ENCODE measurements at regions not wholly inside any gene's neighbourhood (a gene's known extent, or its start where the extent isn't known, plus 50 kb on each side); places are given as distances from the start of the nearest gene placed in this dataset.

DNA sequence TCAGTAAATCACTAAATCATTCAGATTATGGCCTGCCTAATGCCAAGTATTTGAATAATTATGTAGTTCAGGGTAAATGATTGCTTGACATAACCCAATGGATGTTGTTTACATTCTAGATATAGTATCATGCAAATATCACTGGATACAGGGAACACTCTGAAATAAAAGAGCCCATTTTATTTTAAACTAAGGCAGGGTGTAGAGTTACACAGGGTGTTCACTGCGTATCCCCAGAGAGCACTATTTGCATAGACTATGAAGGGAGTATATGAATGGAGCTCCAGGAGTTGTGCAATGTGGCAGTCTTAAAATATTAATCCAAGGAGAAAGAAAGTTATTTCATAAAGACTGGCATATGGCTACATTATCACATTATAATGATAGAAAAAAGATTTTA, 701.1 kb upstream of the KLHL29 start:
- no peak overlapping the region for H3K4me3 ChIP-seq (ENCODE audit: low read depth, low read length)
- TF ChIP-seq, protein P1, sequence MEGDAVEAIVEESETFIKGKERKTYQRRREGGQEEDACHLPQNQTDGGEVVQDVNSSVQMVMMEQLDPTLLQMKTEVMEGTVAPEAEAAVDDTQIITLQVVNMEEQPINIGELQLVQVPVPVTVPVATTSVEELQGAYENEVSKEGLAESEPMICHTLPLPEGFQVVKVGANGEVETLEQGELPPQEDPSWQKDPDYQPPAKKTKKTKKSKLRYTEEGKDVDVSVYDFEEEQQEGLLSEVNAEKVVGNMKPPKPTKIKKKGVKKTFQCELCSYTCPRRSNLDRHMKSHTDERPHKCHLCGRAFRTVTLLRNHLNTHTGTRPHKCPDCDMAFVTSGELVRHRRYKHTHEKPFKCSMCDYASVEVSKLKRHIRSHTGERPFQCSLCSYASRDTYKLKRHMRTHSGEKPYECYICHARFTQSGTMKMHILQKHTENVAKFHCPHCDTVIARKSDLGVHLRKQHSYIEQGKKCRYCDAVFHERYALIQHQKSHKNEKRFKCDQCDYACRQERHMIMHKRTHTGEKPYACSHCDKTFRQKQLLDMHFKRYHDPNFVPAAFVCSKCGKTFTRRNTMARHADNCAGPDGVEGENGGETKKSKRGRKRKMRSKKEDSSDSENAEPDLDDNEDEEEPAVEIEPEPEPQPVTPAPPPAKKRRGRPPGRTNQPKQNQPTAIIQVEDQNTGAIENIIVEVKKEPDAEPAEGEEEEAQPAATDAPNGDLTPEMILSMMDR (IDR thresholded peaks at IDR 0.05; ENCODE audit: low read depth, low read length) = no peak

DNA sequence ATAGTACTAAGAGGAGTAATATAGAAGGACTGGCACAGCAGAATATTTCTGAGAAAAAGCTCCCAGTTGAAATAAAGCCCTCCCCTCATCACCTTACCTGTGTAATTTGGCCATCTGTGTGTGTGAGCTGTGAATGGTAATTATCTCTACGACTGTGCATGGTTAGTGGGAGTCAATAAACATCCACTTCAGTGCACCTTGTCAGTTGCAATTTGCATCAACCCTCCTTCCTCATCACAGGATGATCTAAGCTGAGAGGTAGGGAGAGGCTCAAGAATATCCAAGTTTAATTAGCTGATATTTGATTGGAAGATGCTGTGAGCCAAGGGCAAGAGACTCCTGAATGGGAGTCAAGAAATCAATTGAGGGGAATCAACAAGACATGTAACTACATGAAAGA, 694.9 kb upstream of the KLHL29 start:
- TF ChIP-seq, protein P1 (IDR thresholded peaks at IDR 0.05; ENCODE audit: low read depth, low read length) = no peak

DNA sequence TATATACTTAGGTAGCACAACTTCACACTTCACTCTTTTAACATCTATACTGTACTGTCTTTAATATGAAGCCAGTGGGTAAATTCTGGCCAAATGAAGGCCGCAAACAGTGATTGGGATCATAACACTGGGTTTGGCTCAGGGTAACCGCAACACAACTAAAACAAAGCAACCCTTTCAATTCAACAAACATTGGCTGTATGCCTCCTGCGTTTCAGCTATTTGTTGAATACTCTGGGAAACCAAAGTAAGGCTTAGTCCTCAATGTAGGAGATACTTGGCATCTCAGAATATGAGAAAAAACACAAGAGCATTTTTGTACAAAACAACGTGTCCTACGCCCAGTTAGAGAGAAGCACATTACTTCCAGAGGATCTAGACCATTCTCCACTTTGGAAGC, 693.3 kb upstream of the KLHL29 start:
- no peak overlapping the region for H3K4me3 ChIP-seq (ENCODE audit: low read depth, low read length)
- TF ChIP-seq, protein P1 (IDR thresholded peaks at IDR 0.05; ENCODE audit: low read depth, low read length) = no peak

More for the DNA sequence above, 694.9 kb upstream of the KLHL29 start:
- H3K4me3 ChIP-seq (ENCODE audit: low read depth, low read length) = no peak overlapping the region

DNA sequence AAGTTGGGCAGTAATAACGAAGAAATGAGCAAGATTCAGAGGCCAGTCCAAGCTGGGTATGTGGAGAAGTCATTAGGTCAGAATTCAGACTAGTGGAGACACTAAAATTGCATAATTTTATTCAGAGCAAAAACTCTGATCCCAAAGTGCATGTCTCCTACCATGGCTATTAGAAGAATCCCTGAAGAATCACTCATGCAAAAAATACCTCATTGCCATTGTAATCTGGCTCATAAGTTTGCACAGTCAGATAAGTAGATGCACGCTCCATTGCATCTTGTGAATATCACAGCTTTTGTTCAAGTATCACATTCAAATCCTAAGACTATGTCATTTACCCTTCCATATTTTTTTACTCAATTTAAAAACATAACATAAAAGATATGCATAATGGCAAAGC, 692.2 kb upstream of the KLHL29 start:
- H3K4me3 ChIP-seq (ENCODE audit: low read depth, low read length) = no peak overlapping the region
- TF ChIP-seq, protein P1 (IDR thresholded peaks at IDR 0.05; ENCODE audit: low read depth, low read length) = no peak

DNA sequence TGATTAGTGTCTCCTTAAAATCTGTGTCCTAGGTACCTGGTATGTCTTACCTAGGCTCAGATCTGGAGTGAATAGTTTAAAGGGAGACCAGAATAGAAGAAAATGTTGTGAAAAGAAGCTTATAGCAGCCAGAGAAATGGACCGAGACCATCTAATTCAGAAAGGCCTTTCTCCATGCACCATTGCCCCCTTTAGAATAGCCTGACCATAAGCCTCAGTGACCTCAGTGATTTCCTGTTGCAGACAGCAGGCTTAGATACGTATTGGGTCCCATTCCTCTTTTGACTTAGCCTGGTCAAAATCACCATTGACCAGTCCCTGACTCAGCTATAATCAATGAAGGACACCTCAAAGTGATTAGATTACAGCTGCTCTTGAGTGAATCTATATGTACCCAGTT, 690.7 kb upstream of the KLHL29 start:
- no peak overlapping the region for H3K4me3 ChIP-seq (ENCODE audit: low read depth, low read length)
- TF ChIP-seq, protein P1 (IDR thresholded peaks at IDR 0.05; ENCODE audit: low read depth, low read length) = no peak

DNA sequence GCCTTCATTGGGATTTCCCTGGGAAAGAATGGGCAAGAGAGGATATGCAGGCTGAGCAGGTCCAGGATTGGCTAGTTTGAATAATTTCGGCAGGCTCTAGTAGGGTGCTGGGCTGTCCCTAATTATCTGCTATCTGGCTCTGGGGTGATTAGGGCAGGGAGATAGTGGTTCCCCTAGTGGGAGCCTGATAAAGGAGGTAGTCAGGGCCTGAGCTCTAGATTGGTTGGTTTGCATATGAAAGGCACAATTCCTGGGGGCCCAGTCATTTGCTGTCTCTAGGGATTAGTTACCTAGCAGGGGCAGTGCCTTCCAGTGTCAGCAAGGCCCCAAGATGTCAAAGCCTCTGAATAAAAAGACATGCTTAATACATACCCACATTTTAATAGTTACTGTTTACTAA, 690.1 kb upstream of the KLHL29 start:
- H3K4me3 ChIP-seq (ENCODE audit: low read depth, low read length) = no peak overlapping the region
- TF ChIP-seq, protein P1 (IDR thresholded peaks at IDR 0.05; ENCODE audit: low read depth, low read length) = no peak

DNA sequence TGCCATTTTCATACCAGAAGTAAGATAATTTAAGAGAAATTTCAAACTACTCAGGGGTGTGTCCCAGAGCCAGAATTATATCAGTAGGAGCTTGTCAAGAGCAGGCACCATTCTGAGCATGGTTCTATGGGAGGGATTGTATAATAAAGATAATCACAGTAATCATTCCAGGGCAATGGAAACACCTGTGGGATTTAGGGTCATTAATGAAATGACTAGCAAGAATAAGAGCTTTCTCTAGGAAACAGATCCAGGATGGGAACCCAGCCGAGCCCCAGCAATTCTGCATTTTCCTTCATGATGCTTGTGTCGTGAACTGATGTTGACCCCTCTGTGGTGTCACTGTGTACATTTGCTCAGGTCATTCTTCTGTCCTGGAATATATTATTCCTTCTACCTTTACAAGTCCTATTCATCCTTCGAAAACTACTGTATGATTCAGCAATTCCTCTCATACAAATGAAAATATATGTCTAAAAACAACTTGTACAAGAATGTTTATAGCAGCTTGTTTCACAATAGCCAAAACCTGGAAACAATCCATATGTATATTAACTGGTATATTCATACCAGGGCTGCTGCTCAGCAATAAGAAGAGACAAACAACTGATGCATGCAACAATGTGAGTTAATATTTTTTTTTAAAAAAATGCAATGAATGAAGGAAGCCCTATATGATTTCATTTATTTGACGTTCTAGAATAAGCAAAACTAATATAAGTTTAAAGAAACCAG, 687.8 kb upstream of the KLHL29 start:
- TF ChIP-seq, protein P1 (IDR thresholded peaks at IDR 0.05; ENCODE audit: low read depth, low read length) = no peak

More for the DNA sequence above, 687.8 kb upstream of the KLHL29 start:
- H3K4me3 ChIP-seq (ENCODE audit: low read depth, low read length) = no peak overlapping the region
